ENCODE measurements at regions not wholly inside any gene's neighbourhood (a gene's known extent, or its start where the extent isn't known, plus 50 kb on each side); places are given as distances from the start of the nearest gene placed in this dataset.

- DNase-seq = no peak
These were observed 68.5 kb upstream of the ARMC2 start for GRCh38 chr6:108779536-108780275.

DNA sequence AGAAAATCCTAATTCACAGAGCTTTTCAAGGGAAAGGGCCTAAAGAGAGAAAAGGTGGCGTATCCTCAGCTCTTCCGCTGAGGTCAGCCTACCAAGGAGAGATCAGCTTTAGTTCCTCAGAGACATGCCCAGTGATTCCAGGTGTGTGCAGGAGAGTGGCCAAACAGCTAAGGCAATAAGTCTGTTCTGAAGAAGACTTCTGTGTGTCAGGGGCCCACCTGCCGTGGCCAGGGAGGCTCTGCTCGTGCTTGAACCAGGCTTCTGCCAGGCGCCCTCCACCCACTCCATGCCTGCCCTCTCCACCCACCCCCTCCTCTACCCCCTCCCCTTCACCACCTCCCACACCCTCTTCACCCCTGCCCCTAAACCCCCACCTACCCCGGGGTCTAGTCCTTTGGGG is 67.4 kb upstream of the ARMC2 start:
- no peak for DNase-seq

DNA sequence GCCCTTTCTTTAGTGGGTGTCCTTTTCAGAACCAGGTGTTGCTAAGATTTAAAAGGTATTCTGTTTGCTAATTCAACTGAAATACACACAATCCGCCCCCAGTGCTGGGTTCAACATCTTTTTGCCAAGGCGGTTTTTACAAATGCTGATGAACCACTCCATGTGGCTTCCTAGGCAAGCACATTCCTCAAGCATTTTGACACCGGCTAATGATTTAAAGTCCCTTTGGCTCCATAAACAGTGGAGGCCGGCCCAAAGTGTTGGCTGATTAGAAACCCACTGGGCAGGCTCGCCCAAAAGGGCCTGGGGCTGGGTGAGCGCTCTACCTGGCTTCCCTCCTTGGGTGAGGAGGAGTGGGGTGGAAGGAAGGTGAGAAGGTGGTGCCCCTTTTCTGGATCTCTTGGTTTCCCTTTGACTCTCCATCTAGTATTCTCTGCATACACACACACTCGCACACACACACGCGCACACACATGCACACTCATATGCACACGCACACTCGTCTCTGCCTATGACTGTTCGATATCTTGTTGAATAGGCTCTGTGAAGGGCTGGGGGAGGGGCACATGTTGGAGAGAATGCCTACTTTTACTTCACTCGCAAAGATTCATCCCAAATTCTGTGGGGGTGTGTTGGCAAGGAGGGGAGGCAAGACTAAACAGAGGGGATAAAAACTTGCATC is 66.7 kb upstream of the ARMC2 start:
- peak; percentile 34 for DNase-seq

- DNase-seq = peak; percentile 88
These were observed 65.8 kb upstream of the ARMC2 start for GRCh38 chr6:108782179-108783041.

DNA sequence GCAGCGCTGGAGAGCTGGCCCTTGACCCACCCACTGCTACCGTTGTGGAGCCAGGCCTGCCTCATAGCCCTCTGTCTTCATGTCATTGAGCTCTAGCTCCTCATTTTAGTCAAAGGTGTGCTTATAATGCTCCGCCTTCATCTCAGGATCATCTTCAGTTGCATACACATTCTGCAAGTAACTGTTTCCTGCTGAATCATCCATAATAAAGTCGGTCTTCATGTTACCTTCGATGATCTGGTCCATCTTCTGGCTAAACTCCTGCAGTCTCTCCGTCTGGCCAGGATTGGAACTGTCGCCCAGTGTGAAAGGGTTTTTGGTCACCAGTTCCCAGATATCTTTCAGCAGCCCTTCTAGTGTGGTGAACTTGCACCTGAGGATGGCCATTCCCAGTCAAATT is 62.6 kb upstream of the ARMC2 start:
- no peak for DNase-seq

GRCh38 chr6:108788416-108788815 is 59.8 kb upstream of the ARMC2 start:
- DNase-seq = no peak

DNA sequence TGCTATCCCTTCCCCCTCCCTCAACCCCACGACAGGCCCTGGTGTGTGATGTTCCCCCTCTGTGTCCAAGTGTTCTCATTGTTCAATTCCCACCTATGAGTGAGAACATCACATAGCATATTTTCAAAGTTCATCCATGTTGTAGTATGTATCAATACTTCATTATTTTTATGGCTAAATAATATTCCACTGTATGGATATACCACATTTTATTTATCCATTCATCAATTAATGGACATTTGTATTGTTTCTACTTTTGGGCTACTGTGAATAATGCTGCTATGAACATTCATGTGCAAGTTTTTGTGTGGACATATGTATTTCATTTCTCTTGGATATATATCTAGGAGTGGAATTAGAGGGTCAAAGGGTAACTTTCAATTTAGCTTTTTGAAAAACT is 58.7 kb upstream of the ARMC2 start:
- no peak for DNase-seq

GRCh38 chr6:108791700-108792099 is 56.5 kb upstream of the ARMC2 start:
- no peak for DNase-seq

- DNase-seq = no peak
These were observed 54.5 kb upstream of the ARMC2 start for GRCh38 chr6:108793516-108794251.

- DNase-seq = no peak
These were observed 53.1 kb upstream of the ARMC2 start for GRCh38 chr6:108795122-108795521.

- DNase-seq = no peak
These were observed 52.4 kb upstream of the ARMC2 start for GRCh38 chr6:108795814-108796213.

GRCh38 chr6:108796875-108797274 is 51.3 kb upstream of the ARMC2 start:
- no peak for DNase-seq

- DNase-seq = no peak
These were observed 50.1 kb upstream of the ARMC2 start for GRCh38 chr6:108797951-108798669.

All from right hindlimb (tissue), 1 donor.